ENCODE measurements at regions not wholly inside any gene's neighbourhood (a gene's known extent, or its start where the extent isn't known, plus 50 kb on each side); places are given as distances from the start of the nearest gene placed in this dataset.
A peak's percentile ranks its signal among the peaks of the same experiment; 100 is the strongest.
"Not testable (repeated sequence)": the region's sequence is repeated elsewhere in the genome, so short reads cannot be mapped to it uniquely, and the experiment has no call there.

- DNase-seq: no peak
Observed at GRCh38 chr14:53651096-53651740, 305.4 kb downstream of the BMP4 start.

- DNase-seq: no peak
Observed at GRCh38 chr14:53646925-53647324, 309.7 kb downstream of the BMP4 start.

- no peak for DNase-seq
Observed at GRCh38 chr14:53640695-53641094, 315.9 kb downstream of the BMP4 start.

- DNase-seq: no peak
Observed at GRCh38 chr14:53638966-53639365, 317.7 kb downstream of the BMP4 start.

GRCh38 chr14:53634793-53635192 is 321.8 kb downstream of the BMP4 start:
- DNase-seq: peak; percentile 54

- DNase-seq: no peak
Observed at GRCh38 chr14:53630336-53630735, 326.3 kb downstream of the BMP4 start.

GRCh38 chr14:53628732-53629430 is 327.7 kb downstream of the BMP4 start:
- DNase-seq: no peak

DNA sequence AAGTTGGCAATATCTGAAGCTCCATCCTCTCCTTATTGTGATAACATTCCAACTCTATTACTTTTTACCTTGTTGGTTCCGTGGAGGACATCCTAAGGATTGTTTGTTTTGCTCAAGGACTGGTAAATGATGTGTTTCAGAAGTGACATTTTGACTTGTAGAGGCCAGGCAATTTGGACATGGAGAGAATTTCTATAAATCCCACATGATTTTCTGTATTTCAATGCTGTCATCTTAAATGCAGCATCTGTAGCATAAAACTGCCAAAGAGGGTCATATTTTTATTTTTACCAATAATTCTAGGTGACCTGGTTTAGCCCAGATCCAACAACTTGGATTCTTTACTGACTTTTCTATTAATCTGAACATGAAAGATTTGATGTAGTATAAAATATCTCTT is 328.4 kb downstream of the BMP4 start:
- DNase-seq: no peak

- DNase-seq: no peak
Observed at GRCh38 chr14:53626761-53627160, 329.9 kb downstream of the BMP4 start.

DNA sequence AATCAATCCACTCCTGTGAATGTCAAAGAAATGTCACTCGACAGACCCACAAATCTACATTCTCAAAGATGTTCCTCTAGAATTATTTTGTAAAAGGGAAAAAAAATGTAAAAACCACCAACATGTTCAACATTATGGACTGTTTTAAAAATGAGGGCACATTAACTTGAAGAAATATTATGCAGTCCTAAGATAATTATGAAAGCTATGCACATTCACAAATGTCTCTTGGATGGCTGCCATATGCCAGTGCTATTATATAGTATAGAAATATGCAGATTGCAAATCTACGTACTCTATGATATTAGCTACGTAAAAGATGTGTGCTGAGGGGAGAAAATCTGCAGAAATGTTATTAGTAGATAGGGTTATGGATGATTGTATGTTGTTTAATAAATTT is 334.2 kb downstream of the BMP4 start:
- DNase-seq: no peak

DNA sequence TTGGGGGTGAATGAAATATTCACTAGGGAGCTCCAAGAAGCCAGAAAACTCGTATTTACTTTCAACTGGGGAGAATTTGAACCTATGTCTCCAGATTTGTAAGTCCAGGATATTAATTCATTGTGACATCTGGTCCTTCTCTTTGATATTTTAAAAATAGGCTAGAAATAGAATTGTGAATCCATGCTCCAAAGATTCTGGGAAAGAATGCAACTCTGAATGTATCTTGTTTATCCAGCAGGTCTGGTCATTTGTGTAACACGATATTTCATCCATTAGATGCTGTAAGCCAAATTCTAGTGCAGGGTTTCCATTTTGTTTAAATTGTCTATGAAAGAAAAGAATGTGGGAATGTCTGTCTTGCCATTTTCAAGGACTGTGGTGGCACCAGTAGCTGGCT is 334.7 kb downstream of the BMP4 start:
- no peak for DNase-seq

- DNase-seq: no peak
Observed at GRCh38 chr14:53621433-53621832, 335.2 kb downstream of the BMP4 start.

DNA sequence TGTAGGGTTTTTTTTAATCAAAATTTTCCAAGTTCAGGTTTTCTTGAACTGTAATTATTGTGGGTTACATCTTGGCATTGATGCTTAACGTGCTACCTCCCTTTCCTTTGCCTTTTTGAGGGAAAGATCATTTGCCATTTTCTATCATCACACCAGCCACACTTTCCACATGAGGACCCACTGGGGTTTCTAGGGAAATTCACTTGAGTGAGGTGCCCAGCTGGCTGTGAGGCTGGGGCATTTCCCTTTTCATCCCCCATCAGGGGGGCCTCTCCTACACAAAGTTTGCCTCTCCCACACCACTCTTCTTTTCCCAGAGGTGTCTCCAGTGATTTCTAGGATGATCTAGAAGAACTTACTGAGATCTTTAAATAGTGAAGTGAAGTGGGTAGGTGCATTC is 335.7 kb downstream of the BMP4 start:
- DNase-seq: no peak

GRCh38 chr14:53620317-53620716 is 336.3 kb downstream of the BMP4 start:
- no peak for DNase-seq

DNA sequence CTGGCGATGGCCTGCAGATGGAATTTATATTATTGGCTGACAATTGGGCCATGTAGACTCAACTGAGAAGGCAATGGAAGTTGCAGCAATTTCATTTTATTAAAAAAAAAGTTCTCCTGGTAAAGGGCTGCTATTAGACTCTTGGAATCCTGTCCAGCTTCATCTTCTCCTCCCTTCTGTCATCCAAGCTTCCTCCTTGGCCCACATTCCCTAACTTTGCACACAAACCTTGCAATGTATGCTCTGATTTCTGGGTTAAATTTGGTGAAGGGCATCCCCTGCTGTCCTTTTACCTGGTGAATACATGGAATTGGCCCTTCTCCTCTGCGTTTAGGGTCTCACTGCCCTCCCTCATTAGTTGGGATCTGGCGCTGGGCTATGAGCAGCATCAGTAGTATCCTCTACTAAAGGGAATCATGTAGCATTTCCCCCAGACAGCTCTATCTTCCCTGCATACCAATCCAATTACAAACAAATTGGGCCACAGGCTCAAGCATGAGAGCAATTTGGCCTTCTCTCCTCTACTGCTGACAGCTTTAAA is 336.9 kb downstream of the BMP4 start:
- DNase-seq: peak; percentile 69

- DNase-seq: not testable (repeated sequence)
Observed at GRCh38 chr14:53616536-53616935, 340.1 kb downstream of the BMP4 start.

DNA sequence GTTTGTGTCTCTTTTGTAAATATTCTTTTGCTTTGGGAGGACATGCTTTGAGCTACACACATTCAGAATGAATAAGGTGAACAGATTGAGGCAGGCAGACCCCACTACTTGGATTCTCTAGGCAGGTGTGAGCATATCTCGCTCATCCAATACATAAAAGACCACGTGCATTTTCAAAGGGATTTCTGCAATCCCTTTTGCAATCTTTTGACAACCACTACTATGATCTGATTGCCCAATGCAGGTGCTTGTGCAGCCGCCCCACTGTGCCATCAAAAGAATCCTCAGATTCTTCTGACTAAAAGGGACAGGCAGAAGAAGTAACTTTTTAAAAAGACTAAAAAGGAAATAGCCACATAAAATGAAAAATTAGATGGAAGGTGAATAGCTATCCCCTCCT is 341.4 kb downstream of the BMP4 start:
- DNase-seq: no peak

- no peak for DNase-seq
Observed at GRCh38 chr14:53613404-53614253, 343.0 kb downstream of the BMP4 start.

- DNase-seq: no peak
Observed at GRCh38 chr14:53610947-53611346, 345.7 kb downstream of the BMP4 start.

- DNase-seq: no peak
Observed at GRCh38 chr14:53609009-53609408, 347.6 kb downstream of the BMP4 start.

GRCh38 chr14:53608369-53608768 is 348.3 kb downstream of the BMP4 start:
- DNase-seq: peak; percentile 57

DNA sequence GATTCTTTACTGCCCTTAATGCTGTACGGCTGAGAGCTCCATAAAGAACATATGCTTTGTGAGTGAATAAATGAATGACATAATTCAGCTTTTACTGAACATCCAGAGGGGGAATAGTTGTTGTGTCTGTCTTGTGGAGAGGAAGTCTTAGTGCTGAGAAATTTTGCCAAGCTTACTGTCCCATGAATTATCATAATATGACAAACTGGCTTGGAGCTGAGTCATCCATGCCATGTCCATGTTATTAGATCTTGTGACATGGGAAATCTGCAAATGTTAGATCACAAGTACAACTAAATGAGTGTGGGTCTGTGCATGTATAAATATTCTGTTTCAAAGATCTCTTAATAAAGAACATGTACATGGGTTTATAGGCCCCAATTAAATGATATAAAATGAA is 350.4 kb downstream of the BMP4 start:
- no peak for DNase-seq

DNA sequence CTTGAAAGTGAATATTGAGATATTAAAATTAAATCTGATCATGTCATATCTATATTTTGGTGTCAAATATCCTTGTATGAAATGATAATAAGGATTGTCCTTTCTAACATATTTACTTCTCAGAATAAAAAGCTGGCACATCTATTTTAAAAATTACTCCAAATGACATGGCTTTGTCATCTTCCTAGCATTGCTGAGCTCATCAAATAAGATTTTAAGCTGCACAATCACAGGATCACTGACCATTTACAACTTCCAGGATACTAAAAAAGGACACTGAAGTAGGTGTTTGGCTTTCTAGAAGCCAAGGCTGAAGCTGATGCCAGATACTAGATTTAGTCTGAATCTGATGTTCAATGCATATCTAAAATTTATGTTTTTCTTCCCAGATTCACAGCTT is 351.1 kb downstream of the BMP4 start:
- no peak for DNase-seq

DNA sequence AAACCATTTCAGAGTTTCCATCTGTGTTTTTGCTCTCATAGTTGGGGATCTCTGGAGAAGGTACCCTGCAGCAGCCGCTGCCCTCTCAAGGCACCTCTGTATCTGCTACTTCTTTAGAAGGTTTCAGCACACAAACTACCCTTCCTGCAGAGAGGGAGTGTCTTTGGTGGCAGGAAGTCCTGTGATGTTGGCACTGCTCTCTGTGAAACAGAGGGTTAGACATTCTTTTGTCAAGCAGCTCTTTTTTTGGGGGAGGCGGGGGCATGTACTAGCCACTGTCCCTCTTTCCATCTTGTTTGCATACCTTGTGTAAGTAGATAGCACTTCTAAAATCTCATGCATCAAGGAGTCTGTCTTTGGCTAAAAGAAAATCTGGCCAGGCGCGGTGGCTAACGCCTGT is 352.6 kb downstream of the BMP4 start:
- DNase-seq: no peak
